ENCODE measurements at regions not wholly inside any gene's neighbourhood (a gene's known extent, or its start where the extent isn't known, plus 50 kb on each side); places are given as distances from the start of the nearest gene placed in this dataset.
A peak's percentile ranks its signal among the peaks of the same experiment; 100 is the strongest.

DNA sequence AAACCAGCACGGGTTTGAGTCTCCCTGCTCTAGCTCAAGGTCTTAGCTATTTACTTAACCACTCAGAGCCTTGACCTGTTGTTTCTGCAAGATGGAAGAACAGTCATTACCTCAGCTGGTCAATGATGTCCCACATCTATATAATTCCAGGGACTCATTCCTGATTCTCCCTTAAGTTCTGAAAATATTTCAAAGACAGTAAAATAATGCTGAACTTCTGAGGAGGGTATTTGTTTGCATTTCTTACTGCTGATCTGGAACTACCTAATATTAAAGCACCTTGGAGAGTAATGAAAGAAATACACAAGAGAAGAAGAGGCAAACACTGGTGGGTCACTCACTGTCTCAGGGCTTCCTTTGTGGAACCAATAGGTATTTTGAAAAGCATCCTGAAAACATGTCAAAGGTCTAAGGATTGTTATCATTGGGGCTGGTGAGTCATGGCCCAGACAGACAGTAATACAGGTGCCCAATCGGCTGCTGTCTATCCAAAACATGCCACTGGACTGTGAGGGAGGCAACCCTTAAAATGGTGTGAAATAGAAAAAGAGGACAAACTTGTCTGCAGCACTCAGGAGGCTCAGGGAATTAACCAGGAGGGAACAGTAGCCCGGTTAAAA is 88.7 kb upstream of the EGLN3 start:
- no peak for DNase-seq (ENCODE audit: low read depth)

DNA sequence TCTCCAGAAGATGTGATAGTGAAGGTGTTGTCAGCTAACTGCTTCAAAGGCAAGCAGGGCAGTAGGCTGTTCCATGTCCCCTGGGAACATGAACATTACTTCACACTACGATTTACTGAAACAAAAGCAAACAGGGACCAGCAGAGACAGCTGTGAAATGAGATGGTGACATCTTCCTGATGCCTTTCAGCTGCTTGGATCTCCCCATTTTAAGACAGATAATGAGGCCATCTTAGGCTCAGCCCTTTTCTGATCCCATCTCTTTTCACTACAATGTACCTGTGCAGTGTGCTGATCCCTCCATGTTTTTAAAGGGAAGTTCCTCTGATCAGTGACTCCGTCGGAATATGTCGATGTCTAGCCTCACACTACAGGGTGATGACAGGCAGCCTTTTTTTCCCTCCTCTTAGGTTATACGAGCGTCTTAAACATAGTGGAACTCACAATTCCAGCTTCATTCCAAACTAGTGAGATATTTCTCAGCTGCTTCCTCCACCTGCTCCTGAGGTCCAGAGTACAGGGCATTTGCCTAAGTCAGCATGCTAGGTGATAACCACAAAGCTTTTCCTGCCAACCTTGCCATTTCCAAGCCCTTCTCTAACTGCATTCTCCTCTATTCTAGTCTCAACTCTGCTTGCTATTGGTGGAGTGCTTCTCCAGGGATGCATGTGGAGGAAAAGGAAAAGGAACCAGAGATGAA is 87.6 kb upstream of the EGLN3 start:
- DNase-seq (ENCODE audit: low read depth), result no peak

DNA sequence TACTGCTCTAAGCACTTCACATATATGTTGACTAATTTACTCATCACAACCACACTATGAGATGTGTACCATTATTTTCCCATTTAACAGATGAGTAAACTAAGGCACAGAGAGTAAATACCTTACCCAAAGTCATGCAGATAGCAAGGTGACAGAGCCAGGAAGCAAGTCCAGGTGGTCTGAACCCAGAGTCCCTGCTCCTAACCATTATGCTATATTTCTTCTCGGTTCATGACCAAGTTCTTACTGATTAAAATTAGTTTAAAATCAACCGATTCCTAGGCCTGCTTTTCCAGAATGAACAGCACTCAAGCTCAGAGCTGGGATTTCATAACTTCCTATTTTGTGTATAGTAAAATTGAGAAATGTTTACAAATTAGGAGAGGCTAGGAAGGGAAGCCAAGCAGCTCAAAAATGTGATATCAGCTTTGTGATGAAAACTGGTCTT is 85.5 kb upstream of the EGLN3 start:
- no peak for DNase-seq (ENCODE audit: low read depth)

DNA sequence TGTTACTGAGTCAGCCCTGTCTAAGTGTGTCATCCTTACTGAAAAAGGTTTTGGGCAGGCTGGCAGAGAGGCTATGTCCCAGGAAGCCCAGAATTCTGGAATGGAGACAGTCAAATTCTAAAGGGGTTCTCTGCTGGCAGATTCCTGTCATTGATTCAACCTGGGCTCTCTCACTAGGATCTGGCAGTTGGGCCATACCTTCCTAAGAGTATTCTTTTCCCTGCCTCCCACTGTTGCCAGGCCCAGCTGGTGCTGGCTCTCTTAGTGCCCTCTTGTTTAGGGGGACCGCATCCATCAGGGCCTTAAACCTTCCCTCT is 85.0 kb upstream of the EGLN3 start:
- no peak for DNase-seq (ENCODE audit: low read depth)

DNA sequence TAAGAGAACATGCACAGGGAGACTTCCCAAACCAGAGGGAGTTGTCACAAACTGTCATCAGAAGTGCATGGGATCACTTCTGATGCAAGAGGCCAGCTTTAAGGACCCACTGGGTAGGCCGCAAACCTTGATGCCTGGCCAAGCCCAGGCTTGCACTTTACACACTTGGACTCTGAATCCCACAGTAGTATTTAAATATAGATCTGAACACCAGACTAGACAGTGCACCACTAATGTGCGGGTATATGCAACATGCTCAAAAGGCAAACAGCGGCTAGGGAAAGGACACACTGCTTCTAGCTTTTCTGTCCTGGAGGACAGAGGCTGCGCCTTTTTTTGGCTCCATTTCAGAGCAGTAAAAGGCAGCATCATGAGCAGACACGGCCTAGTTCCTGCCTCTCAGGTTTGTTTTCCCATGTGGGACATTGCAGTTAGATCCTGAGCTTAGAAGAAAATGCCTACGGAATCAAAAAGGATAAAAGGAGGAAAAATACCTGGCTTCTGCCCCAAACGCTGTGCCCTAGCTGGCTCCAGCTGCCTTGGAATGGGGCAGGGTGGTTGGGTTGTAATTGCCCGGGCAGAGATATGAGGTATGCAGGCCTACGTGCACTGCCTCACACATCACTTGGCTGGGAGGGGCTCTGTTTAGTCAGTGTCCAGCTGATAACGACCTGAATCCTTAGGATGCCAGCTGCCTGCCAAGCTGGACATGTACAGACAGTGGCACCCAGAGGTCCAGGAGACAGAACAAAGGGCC is 84.5 kb upstream of the EGLN3 start:
- no peak for DNase-seq (ENCODE audit: low read depth)

DNA sequence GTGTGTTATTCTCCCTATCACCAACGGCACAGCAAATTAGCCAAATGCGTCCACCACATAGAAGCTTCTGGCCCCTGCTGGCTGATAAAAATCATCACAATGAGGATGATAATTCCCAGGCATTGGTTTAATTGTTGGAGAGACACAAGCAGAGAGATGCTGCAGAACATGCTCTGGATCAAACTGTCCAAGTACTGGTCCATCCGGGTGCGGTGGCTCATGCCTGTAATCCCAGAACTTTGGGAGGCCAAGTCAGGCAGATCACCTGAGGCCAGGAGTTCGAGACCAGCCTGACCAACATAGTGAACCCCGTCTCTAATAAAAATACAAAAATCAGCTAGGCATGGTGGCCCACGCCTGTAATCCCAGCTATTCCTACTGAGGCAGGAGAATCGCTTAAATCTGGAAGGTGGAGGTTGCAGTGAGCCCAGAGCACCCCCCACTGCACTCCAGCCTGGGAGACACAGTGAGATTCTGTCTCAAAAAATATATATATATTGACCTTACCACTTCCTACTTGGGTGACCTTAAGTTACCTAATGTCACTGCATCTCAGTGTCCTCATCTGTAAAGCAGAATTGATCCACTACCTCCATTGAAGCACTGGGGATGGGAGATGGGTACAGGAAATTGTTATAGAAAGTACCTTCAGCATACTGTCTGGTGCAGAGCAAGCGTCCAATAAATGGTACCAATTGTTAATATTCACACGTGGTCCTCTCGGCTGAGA is 83.7 kb upstream of the EGLN3 start:
- no peak for DNase-seq (ENCODE audit: low read depth)

DNA sequence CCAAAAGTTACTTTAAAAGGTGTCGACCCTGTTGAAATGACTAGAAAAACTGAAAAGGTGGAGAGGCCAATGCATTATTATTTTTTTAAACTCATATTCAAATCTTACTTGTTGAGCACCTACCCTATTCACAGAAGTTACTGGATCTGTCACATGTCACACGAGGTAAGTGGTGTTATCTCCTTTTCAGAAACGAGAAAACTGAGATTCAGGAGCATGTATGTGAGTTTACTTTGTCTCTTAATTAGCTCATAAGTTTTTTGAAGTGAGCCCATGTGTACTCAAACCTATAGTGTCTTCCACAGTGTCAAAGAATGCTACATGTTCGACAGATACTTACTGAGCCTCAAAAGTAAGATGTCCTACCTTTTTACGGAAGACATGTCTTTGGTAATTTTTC is 81.8 kb upstream of the EGLN3 start:
- no peak for DNase-seq (ENCODE audit: low read depth)

DNA sequence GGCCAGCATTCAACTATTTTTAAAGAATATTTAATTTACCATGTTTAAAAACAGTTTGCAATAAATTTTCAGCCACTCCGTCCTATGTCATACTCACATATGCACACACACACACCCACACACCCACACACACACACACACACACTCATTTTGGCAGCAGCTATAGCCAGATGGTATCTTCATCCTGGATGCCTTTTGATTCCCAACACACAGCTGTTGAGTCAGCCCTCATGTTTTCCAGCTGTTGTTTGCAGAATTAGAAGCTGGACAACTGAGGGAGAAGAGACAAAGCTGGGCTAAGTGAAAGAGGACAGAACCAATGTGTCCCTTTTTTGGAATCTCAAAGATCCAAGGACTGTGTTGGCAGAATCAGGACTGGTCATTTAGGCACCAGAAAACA is 80.0 kb upstream of the EGLN3 start:
- peak; percentile 6 for DNase-seq (ENCODE audit: low read depth)

DNA sequence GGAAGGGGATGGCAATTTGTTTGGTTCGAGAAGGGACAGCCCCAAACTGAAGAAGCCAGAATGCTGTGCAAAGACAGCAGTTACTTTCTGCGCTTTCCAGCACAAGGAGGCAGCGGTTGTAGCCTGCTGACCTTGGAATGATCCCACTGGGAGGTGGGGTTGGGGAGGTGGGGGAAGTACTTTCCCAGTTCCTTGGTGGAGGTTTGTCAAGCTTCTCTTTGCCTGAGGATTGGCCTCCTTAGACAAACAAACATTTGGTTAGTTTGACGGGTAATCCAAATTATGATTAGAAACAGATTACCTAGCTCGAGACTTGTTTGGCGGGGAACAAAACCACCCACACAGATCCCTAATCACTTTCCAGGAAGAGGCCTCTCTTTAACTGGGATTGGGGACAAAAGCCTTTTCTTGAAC is 79.1 kb upstream of the EGLN3 start:
- peak; percentile 2 for DNase-seq (ENCODE audit: low read depth)

DNA sequence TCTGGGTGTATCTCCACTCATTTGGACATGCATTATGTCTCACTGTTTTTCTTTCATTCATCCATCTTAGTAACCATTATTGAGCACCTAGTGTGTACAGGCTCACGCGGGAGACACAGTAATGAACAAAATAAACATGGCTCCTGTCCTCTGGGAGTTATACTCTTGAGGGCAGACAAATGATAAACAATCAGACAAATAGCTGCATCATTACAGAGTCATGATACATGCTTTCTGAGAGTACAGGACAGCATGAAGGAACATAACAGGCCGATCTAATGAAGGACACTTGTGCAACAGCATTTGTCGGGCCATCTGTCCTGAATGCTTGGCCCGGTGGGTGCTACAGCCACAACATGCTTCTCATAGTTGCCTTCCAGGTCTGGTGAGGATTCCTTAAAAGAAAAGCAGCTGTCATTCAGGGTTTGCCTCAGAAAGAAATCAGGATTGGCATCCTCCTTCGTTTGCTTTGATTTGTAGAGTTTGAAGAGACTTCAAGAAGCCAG is 77.2 kb upstream of the EGLN3 start:
- no peak for DNase-seq (ENCODE audit: low read depth)

DNA sequence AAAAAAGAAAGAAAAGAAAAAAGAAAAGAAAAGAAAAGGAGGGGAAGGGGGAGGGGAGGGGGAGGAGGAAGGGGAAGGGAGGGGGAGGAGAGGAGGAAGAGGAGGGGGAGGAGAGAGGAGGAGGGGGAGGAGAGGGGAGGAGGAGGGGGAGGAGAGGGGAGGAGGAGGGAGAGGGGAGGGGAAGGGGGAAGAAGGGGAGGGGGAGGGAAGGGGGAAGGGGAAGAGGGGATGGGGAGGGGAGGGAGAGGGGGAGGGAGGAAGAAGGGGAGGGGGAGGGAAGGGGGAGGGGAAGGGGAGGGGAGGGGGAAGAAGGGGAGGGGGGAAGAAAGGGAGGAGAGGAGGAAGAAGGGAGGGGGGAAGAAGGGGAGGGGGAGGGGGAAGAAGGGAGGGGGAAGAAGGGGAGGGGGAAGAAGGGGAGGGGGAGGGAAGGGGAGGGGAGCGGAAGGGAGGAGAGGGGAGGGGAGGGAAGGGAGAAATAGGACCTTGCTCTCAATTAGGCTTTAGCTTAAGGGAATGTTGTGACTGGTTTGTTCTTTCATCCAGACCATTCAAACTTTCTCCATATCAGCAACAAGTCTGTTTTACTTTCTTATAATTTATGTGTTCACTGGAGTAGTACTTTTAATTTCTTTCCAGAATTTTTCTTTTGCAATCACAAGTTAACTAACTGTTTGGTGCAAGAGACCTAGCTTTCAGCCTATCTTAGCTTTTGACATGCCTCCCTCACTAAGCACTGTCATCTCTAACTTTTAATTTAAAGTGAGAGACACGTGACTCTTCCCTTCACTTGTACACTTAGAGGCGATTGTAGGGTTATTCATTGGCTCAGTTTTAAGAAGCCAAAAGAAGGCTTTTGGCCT is 76.5 kb upstream of the EGLN3 start:
- DNase-seq (ENCODE audit: low read depth), result no peak

DNA sequence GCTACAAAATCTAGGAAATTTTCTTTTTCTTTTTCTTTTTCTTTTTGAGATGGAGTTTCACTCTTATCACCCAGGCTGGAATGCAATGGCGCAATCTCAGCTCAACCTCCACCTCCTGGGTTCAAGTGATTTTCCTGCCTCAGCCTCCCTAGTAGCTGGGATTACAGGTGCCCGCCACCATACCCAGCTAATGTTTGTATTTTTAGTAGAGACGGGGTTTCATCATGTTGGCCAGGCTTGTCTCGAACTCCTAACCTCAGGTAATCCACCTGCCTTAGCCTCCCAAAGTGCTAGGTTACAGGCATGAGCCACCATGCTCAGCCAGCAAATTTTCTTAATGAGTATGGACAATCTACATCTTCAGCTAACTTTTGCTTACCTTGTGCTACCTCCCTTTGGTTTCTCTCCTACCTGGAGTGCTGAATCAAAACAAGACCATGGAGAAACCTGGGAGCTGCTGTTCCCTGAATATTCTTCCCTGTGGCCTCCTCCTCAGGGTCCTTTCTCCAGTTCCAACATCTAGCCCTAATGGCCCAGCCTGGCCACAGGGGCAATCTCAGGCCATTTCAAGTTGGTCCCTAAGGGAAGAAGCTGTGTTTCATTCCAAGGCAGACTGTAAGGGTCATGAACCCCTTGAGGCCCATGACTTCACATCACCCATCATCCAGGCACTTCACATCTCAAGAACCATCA is 74.6 kb upstream of the EGLN3 start:
- no peak for DNase-seq (ENCODE audit: low read depth)

DNA sequence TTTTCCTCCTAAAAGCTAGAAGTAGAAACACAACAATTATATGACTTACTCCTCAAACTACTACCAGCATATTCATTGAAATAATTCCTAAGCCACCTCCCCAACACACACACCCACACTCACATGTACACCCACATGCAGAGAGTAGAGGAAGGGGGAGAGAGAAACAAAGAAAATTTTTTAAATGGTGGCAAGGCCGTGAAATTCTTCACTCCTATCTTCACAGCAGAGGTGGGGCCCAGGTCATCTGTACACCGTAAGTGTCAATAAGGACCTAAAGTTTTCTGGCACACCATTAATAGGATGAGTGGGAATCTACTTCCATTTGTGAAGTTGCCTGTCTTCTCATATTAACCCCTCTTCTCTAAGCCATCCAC is 73.9 kb upstream of the EGLN3 start:
- no peak for DNase-seq (ENCODE audit: low read depth)

DNA sequence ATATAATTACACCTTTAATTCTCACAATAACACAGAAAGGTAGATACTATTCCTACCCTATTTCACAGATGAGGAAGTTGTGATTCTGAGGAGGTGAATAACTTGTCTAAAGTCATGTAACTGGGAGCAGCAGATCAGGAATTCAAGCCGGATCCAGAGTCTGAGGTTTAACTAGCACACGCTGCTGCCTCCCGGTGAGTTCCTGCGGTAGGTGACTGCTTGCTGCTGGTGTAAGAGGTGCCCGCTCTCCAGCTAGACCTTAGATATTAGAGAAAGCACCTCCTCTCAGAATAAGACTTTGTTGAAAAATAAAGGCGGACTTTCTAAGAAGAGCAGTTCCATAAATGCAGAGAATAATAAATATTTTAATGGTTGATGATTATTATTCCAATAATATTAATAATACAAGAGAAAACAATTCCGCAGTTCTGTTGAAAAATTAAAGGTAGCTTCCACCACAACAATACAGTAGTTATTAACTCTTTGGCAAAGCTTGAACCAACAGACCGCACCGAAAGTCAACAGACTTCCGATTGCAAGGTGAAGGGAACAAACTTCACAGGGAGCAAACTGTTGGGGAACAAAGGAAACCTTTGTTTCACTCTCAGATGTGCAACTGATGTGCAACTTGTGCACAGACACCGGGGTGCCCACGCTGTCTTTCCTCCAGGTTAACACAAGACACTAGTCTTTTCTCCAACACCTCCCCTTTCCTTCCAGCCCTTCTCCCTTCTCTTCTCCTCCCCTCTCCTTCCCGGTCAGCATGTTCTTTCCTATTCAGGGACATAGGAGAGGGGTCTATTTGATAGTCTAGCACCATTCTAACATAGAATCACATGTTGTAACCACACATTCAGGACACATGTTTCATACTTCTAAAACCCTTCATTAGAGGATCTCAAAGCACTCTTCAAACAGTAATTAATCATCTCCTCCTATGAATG is 73.2 kb upstream of the EGLN3 start:
- DNase-seq (ENCODE audit: low read depth), result no peak

DNA sequence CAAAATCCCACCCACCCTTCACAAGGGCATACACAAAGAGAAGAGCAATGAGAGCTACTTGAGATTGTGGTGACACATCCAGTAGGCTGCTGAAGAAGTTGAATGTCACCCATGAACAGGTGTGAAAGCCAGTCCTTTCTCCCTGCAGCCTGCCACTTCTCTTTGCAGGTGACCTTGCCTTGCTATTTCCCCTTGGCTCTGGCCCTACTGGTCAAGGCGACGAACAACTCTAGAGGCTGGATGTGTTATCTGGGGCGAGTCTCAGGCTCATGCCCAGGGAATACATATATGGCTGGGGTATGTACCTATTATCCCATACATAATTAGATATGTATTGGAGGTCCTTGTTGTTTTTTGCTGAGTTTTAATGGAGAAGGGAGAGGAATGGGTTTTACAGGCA is 70.2 kb upstream of the EGLN3 start:
- no peak for DNase-seq (ENCODE audit: low read depth)

DNA sequence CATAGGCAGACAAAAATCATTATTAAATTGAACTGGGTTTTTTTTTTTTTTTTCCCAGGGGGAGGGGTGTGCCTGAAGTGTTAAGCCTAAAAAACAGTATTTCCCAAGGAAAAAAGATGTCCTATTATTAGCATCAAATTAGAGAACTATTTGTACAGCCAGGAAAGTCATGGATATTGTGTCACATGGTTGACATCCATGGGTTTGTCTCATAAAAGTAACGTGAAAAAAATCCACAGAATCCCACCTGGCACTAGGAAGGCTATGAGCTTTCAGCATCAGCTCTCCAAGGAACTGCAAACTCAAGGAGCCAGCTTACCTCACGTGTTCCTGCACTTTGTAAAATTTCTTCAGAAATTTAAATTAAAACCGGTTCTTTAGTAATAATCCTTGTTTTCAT is 69.1 kb upstream of the EGLN3 start:
- no peak for DNase-seq (ENCODE audit: low read depth)

DNA sequence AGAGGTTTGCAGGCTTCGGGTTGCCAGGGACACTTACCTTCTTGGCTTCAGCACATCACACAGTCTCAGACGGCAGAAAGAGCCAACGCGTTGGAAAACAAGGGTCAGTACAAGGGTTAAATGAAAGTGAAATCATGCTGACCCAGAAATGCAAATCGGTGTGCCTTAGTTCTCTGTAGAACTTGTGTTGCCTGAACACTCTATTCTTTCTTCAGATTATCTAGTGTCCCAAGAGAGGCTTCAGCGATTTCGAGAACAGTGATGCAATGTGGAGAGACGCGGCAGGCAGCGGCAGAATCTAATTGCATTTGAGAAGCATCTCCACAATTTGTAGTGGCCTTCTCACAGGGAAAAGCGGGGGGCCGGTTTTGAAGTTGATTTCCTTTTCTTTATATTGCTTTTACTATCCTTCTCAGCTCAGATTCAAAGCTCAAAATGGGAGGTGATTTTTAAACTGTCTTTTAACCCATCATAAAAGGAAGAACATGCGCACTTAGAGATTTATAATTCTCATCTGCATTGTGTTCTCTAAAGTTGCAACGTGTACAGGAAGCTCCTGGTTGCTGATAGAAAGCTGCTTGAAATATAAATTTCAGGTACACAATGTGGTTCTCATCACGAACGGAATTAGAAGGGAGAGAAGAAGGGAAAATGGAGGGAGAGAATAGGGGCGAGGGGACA is 67.8 kb upstream of the EGLN3 start:
- DNase-seq (ENCODE audit: low read depth), result no peak

DNA sequence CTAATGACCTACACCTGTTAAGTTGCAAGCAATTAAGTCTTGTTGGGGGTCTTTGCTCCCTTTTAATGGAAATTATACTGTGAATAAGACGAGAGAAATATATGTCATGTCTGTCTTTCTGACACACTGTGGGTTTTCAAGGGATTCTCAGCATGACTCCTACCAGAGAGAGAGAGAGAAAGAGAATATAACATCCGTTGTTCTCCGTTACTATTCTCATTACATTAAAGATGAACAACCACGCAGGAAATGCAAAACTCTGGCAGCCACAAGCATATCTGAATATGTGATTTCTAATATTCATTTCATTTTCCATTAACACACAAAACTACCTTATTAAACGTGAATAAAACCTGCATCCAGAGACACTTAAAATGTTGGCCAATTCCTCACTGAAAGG is 67.3 kb upstream of the EGLN3 start:
- no peak for DNase-seq (ENCODE audit: low read depth)

DNA sequence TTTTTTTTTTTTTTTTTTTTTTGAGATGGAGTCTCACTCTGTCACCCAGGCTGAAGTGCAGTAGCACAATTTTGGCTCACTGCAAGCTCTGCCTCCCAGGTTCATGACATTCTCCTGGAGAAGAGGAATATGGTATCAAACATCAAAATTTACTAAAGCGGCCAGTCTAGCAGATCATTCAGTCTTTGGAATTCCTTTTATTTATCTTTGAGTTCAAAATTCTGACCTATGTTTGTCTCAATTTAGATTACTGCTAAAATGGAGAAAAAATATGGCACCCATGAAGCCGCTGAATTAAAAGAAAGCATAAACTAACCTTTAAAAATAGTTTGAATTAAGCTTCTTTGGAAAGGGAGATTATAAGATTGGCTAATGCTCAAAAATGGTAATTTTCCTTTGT is 64.5 kb upstream of the EGLN3 start:
- DNase-seq (ENCODE audit: low read depth), result no peak

Measured in EH (cell line).